ENCODE measurements at regions not wholly inside any gene's neighbourhood (a gene's known extent, or its start where the extent isn't known, plus 50 kb on each side); places are given as distances from the start of the nearest gene placed in this dataset.

DNA sequence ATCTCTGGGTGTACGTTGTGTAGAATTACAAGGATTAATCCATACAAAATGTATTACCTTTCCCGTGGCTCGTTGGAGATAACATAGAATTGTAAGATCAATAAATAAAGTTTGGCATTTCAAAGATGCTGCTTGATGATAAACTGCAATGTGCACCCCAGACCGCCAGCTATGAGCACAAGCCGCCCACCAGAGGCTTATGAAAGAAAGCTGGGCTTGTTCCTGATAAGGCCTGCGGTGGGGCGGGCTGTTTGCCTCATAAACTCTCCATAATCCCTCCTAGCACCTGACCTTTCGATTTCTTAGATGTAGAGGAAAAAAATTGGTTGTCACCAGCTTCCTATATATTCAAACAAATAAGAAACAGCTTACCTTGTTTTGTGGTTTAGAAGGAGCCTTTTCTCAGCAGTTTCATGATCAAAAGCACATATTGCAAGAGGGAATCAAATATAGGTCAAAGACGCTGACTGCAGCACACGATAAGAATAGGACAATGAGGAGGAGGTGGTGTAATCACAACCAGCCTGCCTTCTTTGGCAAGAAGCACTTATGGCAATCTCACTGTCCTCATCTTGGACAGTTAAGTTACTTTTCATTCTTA lies 293.6 kb downstream of the RMST start:
- H2AFZ ChIP-seq (ENCODE audit: low read length) = no peak overlapping the region
- CTCF ChIA-PET (ENCODE audit: unreplicated experiment) = no interaction called here
- H3K27ac ChIP-seq (ENCODE audit: low read depth, low read length, poor library complexity, severe bottlenecking) = no peak overlapping the region
- no peaks in the 10 kb centered on the region for H3K36me3 ChIP-seq (ENCODE audit: insufficient read depth, low read length)
- POLR2A ChIA-PET = no interaction called here
- no peak overlapping the region for H3K4me3 ChIP-seq (ENCODE audit: low read depth, low read length, poor library complexity, severe bottlenecking)
- no TSS peak for BruUV-seq (replicated peaks)
- no peak overlapping the region for H3K4me2 ChIP-seq (ENCODE audit: low read length)
- no peaks in the 10 kb centered on the region for H3K9me2 ChIP-seq (ENCODE audit: insufficient read depth, low read length)
- no peaks in the 10 kb centered on the region for H3K9me3 ChIP-seq (ENCODE audit: low read length)
- H3K79me2 ChIP-seq (ENCODE audit: insufficient read depth, low read depth, low read length) = no peaks in the 10 kb centered on the region
- no peaks in the 10 kb centered on the region for H3K4me1 ChIP-seq (ENCODE audit: insufficient read depth, low read length, poor library complexity, severe bottlenecking)
- no peak for TF ChIP-seq EZH2phosphoT487 (IDR thresholded peaks at IDR 0.05; ENCODE audit: borderline replicate concordance, low read depth, low read length)
- no peak for TF ChIP-seq CTCF (conservative IDR thresholded peaks at IDR 0.05; ENCODE audit: low read length)
- DNase-seq (ENCODE audit: low spot score) = no peak
- no peaks in the 10 kb centered on the region for H4K20me1 ChIP-seq (ENCODE audit: insufficient read depth, low read length)
- intact Hi-C loops (cut with micrococcal nuclease; ENCODE audit: unreplicated experiment) = no loop called here

DNA sequence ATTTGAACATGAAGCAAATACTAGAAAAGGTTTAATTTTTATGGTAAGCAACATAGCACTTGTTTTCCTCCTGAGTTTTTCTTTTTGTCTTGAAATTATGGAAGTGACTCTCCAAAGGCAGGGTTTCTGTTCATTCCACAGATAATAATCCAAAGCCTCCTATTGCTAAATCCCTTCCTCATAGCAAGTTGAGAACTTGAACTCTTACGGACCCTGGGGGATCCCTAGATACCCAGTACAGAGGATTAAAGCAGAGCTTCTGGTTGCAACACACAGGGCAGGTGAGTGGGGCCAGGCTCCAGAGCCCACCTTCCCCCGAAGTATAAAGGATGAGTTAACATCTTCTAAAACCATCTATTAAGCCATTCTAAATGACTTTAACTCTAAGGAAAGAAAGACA lies 294.1 kb downstream of the RMST start:
- DNase-seq (ENCODE audit: low spot score) = no peak
- CTCF ChIA-PET (ENCODE audit: unreplicated experiment) = no interaction called here
- H3K27ac ChIP-seq (ENCODE audit: low read depth, low read length, poor library complexity, severe bottlenecking) = no peak overlapping the region
- H3K4me1 ChIP-seq (ENCODE audit: insufficient read depth, low read length, poor library complexity, severe bottlenecking) = no peaks in the 10 kb centered on the region
- no peaks in the 10 kb centered on the region for H3K36me3 ChIP-seq (ENCODE audit: insufficient read depth, low read length)
- no peaks in the 10 kb centered on the region for H4K20me1 ChIP-seq (ENCODE audit: insufficient read depth, low read length)
- no peaks in the 10 kb centered on the region for H3K79me2 ChIP-seq (ENCODE audit: insufficient read depth, low read depth, low read length)
- intact Hi-C loops (cut with micrococcal nuclease; ENCODE audit: unreplicated experiment) = no loop called here
- no peaks in the 10 kb centered on the region for H3K9me2 ChIP-seq (ENCODE audit: insufficient read depth, low read length)
- H3K4me2 ChIP-seq (ENCODE audit: low read length) = no peak overlapping the region
- TF ChIP-seq EZH2phosphoT487 (IDR thresholded peaks at IDR 0.05; ENCODE audit: borderline replicate concordance, low read depth, low read length) = no peak
- TF ChIP-seq CTCF (conservative IDR thresholded peaks at IDR 0.05; ENCODE audit: low read length) = no peak
- no peak overlapping the region for H2AFZ ChIP-seq (ENCODE audit: low read length)
- no peaks in the 10 kb centered on the region for H3K9me3 ChIP-seq (ENCODE audit: low read length)
- no peak overlapping the region for H3K4me3 ChIP-seq (ENCODE audit: low read depth, low read length, poor library complexity, severe bottlenecking)
- BruUV-seq (replicated peaks) = no TSS peak
- POLR2A ChIA-PET = no interaction called here

DNA sequence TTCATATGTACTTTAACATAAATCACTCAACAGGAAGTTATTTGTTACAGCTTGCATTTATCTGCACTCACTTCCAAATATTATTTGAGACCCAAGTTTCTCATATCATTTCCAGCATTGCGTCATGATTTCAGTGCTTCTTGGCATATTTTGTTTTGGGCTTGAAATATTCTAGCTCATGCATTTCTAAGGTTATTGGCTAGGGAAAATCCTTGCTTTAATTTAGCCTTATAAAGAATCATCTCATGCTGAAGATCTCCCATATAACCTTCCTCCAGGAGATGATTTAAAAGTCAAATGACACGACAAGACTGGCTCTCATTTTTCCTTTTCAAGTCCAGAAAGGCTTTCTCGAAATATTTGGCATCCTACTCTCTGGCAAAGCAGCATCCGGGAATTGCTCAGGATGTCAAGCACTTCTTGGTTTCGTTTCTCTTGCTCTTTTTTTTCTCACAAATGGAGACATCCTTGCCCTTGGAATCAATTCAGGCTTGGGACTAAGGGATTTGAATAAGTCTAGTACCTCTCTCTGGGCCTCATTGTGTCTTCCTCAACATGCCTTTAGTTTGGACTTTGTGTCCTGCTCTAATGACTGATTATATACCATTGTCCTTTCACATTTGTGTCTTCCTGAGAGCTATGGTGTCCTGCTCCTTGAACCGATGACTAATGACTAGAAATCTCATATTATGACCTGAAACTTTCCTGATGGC lies 295.0 kb downstream of the RMST start:
- Histone ChIP-seq H3K9me3 (ENCODE audit: low read length) (no peaks in the 10 kb centered on the region), H2AFZ (ENCODE audit: low read length) (no peak overlapping the region), H3K79me2 (ENCODE audit: insufficient read depth, low read depth, low read length) (no peaks in the 10 kb centered on the region), H3K36me3 (ENCODE audit: insufficient read depth, low read length) (no peaks in the 10 kb centered on the region), H3K4me1 (ENCODE audit: insufficient read depth, low read length, poor library complexity, severe bottlenecking) (no peaks in the 10 kb centered on the region), H3K9me2 (ENCODE audit: insufficient read depth, low read length) (no peaks in the 10 kb centered on the region), H3K4me3 (ENCODE audit: low read depth, low read length, poor library complexity, severe bottlenecking) (no peak overlapping the region), H3K4me2 (ENCODE audit: low read length) (no peak overlapping the region), H4K20me1 (ENCODE audit: insufficient read depth, low read length) (no peaks in the 10 kb centered on the region), H3K27ac (ENCODE audit: low read depth, low read length, poor library complexity, severe bottlenecking) (no peak overlapping the region)
- DNase-seq (ENCODE audit: low spot score) = no peak
- ChIA-PET CTCF (ENCODE audit: unreplicated experiment) (no interaction called here), POLR2A (interaction anchor here (0.7 kb wide), 1 partner anchor 16 kb away, joined by 4 read pairs; no protein-coding TSS in a partner anchor)
- intact Hi-C loops (cut with micrococcal nuclease; ENCODE audit: unreplicated experiment) = no loop called here
- TF ChIP-seq EZH2phosphoT487 (IDR thresholded peaks at IDR 0.05; ENCODE audit: borderline replicate concordance, low read depth, low read length) (no peak), CTCF (conservative IDR thresholded peaks at IDR 0.05; ENCODE audit: low read length) (no peak)
- BruUV-seq (replicated peaks) = no TSS peak
